ENCODE measurements at regions not wholly inside any gene's neighbourhood (a gene's known extent, or its start where the extent isn't known, plus 50 kb on each side); places are given as distances from the start of the nearest gene placed in this dataset.

DNA sequence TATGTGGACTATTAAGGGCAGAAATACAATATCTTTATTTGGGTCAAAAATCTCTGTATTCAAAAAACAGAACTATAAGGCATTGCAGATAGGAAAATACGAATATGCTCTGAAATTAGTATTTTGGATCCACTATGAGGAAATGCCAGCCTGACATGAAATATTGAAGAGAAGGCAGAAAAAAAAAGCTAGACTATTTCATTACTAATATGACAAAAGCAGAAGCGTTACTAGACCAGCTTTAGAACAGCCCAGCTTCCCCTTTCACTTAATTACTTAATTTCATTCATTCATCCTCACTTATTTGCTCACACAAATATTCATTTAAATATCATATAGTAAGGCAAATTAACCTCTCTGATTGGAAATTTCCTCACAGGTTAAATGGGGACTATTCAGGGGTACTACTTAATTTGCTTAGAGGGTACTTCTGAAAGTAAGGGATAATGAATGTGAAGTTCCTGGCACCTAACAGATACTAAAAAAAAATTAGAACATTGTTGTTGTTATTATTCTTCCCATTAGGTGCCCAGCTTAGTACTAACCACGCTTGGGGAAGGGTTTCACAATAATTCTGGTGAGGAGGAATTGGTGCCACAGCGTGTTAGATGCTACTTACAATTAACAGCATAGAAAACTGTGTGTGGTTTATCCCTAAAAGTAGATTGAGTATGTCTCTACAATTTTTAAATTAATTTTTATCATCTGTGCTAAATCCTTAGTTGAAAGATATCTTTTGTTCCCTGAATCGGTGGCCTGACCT lies 71.1 kb upstream of the CTLA4 start:
- no peak overlapping the region for H3K27ac Mint-ChIP-seq
- no peak overlapping the region for H3K4me2 ChIP-seq (replicated peaks; ENCODE audit: low read depth, low read length, poor library complexity, severe bottlenecking)
- CTCF ChIA-PET, result no interaction called here

DNA sequence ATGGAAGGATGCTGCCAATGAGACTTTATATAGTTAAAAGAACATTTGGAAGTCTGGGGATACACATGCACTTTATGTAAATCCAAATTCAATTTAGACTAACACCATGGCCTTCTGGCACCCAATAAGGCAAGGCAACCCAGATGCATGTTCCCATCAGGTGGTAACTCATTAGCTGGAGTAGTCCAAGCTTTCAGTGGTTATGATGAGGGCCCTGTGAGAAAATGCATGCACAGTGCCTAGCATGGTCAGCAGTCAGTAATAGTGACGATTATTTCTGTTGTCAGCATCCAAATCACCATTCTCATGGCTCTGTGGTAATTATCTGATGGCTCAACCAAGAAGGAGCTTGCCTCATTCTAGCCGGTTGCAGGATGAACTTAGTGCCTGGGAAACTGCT lies 70.3 kb upstream of the CTLA4 start:
- whole genome bisulfite sequencing (ENCODE audit: insufficient coverage), result 100% methylated on average over 1 of the region's 2 CpGs
- ChIA-PET CTCF (no interaction called here), POLR2A (no interaction called here)
- H3K4me3 Mint-ChIP-seq, result no peak overlapping the region
- H3K27me3 Mint-ChIP-seq, result peaks cover 32% of the 10 kb centered on the region
- H3K4me2 ChIP-seq (replicated peaks; ENCODE audit: low read depth, low read length, poor library complexity, severe bottlenecking), result no peak overlapping the region
- no peak for TF ChIP-seq EZH2 (IDR thresholded peaks at IDR 0.05; ENCODE audit: borderline replicate concordance, insufficient read depth, low read depth, low read length, poor library complexity, severe bottlenecking)
- TF ChIP-seq, protein P1, sequence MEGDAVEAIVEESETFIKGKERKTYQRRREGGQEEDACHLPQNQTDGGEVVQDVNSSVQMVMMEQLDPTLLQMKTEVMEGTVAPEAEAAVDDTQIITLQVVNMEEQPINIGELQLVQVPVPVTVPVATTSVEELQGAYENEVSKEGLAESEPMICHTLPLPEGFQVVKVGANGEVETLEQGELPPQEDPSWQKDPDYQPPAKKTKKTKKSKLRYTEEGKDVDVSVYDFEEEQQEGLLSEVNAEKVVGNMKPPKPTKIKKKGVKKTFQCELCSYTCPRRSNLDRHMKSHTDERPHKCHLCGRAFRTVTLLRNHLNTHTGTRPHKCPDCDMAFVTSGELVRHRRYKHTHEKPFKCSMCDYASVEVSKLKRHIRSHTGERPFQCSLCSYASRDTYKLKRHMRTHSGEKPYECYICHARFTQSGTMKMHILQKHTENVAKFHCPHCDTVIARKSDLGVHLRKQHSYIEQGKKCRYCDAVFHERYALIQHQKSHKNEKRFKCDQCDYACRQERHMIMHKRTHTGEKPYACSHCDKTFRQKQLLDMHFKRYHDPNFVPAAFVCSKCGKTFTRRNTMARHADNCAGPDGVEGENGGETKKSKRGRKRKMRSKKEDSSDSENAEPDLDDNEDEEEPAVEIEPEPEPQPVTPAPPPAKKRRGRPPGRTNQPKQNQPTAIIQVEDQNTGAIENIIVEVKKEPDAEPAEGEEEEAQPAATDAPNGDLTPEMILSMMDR (IDR thresholded peaks at IDR 0.05), result no peak
- H3K4me3 ChIP-seq (ENCODE audit: control extremely low read depth in 1 of 5, extremely low read depth in 1 of 5, insufficient read depth in 1 of 5, low read depth in 2 of 5, low read length in 4 of 5), result no peak overlapping the region
- H3K36me3 ChIP-seq (replicated peaks in 1 of 2; ENCODE audit: control extremely low read depth in 1 of 2, control insufficient read depth in 1 of 2, extremely low read depth in 1 of 2, insufficient read depth in 2 of 2, low read length in 1 of 2), result no peaks in the 10 kb centered on the region
- peaks cover 0 to 4% (median 0%) of the 10 kb centered on the region in 3 donors for H3K9me3 ChIP-seq (ENCODE audit: control extremely low read depth in 1 of 3, control insufficient read depth in 2 of 3, insufficient read depth in 1 of 3, low read length in 2 of 3)
- peaks cover 0 to 12% (median 4%) of the 10 kb centered on the region in 4 experiments for H3K27me3 ChIP-seq (replicated peaks in 1 of 4; ENCODE audit: control extremely low read depth in 1 of 4, control insufficient read depth in 3 of 4, insufficient read depth in 4 of 4, low read length in 3 of 4)
- no peaks in the 10 kb centered on the region for H3K4me1 ChIP-seq (ENCODE audit: control insufficient read depth in 2 of 2, insufficient read depth in 2 of 2, low read length in 2 of 2)
- no peak overlapping the region for H3K27ac ChIP-seq (ENCODE audit: low read length in 2 of 2)
- no peak overlapping the region for H3K27ac Mint-ChIP-seq
- no peak overlapping the region for H3K9ac ChIP-seq (ENCODE audit: low read length)
- ATAC-seq (ENCODE audit: low read depth) (no peak), DNase-seq (no peak)
- no peaks in the 10 kb centered on the region for H3K9me3 Mint-ChIP-seq (ENCODE audit: insufficient read depth)
- intact Hi-C loops (cut with micrococcal nuclease), result no loop called here
- no peaks in the 10 kb centered on the region for H4K20me1 ChIP-seq (ENCODE audit: control insufficient read depth, insufficient read depth, low read length, poor library complexity, severe bottlenecking)
- H3K79me2 ChIP-seq (ENCODE audit: control insufficient read depth, insufficient read depth, low read length), result no peaks in the 10 kb centered on the region
- no peaks in the 10 kb centered on the region for H3K4me1 Mint-ChIP-seq
- H2AFZ ChIP-seq (ENCODE audit: insufficient read depth, low read depth, low read length, poor library complexity, severe bottlenecking), result no peak overlapping the region

More for the DNA sequence above, 71.1 kb upstream of the CTLA4 start:
- no peak for ATAC-seq (ENCODE audit: low read depth)
- Histone ChIP-seq H3K36me3 (replicated peaks in 1 of 2; ENCODE audit: control extremely low read depth in 1 of 2, control insufficient read depth in 1 of 2, extremely low read depth in 1 of 2, insufficient read depth in 2 of 2, low read length in 1 of 2) (no peaks in the 10 kb centered on the region), H4K20me1 (ENCODE audit: control insufficient read depth, insufficient read depth, low read length, poor library complexity, severe bottlenecking) (no peaks in the 10 kb centered on the region), H2AFZ (ENCODE audit: insufficient read depth, low read depth, low read length, poor library complexity, severe bottlenecking) (no peak overlapping the region), H3K79me2 (ENCODE audit: control insufficient read depth, insufficient read depth, low read length) (no peaks in the 10 kb centered on the region), H3K9me3 (ENCODE audit: control extremely low read depth in 1 of 3, control insufficient read depth in 2 of 3, insufficient read depth in 1 of 3, low read length in 2 of 3) (peaks cover 0 to 4% (median 0%) of the 10 kb centered on the region in 3 donors), H3K4me1 (ENCODE audit: control insufficient read depth in 2 of 2, insufficient read depth in 2 of 2, low read length in 2 of 2) (no peaks in the 10 kb centered on the region), H3K9ac (ENCODE audit: low read length) (no peak overlapping the region), H3K27me3 (replicated peaks in 1 of 4; ENCODE audit: control extremely low read depth in 1 of 4, control insufficient read depth in 3 of 4, insufficient read depth in 4 of 4, low read length in 3 of 4) (peaks cover 0 to 10% (median 8%) of the 10 kb centered on the region in 4 experiments), H3K4me3 (ENCODE audit: control extremely low read depth in 1 of 5, extremely low read depth in 1 of 5, insufficient read depth in 1 of 5, low read depth in 2 of 5, low read length in 4 of 5) (no peak overlapping the region), H3K27ac (ENCODE audit: low read length in 2 of 2) (no peak overlapping the region)
- Mint-ChIP-seq H3K4me3 (no peak overlapping the region), H3K4me1 (no peaks in the 10 kb centered on the region), H3K27me3 (peaks cover 34% of the 10 kb centered on the region), H3K9me3 (ENCODE audit: insufficient read depth) (no peaks in the 10 kb centered on the region)
- no CpG with 5 or more reads among the region's 5 CpGs for WGBS (ENCODE audit: insufficient coverage)
- TF ChIP-seq, protein P1 (IDR thresholded peaks at IDR 0.05), result no peak
- TF ChIP-seq EZH2 (IDR thresholded peaks at IDR 0.05; ENCODE audit: borderline replicate concordance, insufficient read depth, low read depth, low read length, poor library complexity, severe bottlenecking), result no peak
- no peak for DNase-seq
- intact Hi-C loops (cut with micrococcal nuclease), result no loop called here
- POLR2A ChIA-PET, result no interaction called here
